HCT116 (cell line): ENCODE measurements at regions not wholly inside any gene's neighbourhood (a gene's known extent, or its start where the extent isn't known, plus 50 kb on each side); places are given as distances from the start of the nearest gene placed in this dataset.

Experiments
- CTCF ChIP-seq, 3 experiments: fragments of 200-600 bp in 1 of 3; sonication (generic) in 1 of 3; IDR thresholded peaks in 2 of 3; conservative IDR thresholded peaks in 1 of 3; 2 replicates each; pipeline ENCODE4 v1.5.1; 2012 to 2017; ENCODE audit warnings: low read depth in 2 of 3, low read length in 2 of 3, antibody characterized with exemption in 1 of 3, borderline replicate concordance in 1 of 3, control low read depth in 1 of 3, mild to moderate bottlenecking in 1 of 3, mixed read lengths in 1 of 3, mixed run types in 1 of 3, moderate library complexity in 1 of 3; ENCODE audit not compliant: insufficient read depth in 1 of 3
- EZH2 ChIP-seq: fragments of 200-600 bp; sonication (generic); IDR thresholded peaks from 2 replicates; pipeline ENCODE4 v1.6.1; 2017; ENCODE audit warnings: antibody characterized with exemption, mixed run types
- EZH2phosphoT487 ChIP-seq: fragments of 200-600 bp; IDR thresholded peaks from 2 replicates; pipeline ENCODE4 v1.6.1; 2018; ENCODE audit warnings: antibody characterized with exemption, borderline replicate concordance

GRCh38 chr17:12369065-12369464 lies 296.6 kb upstream of the MYOCD start:
- TF ChIP-seq EZH2phosphoT487 (no peak), EZH2 (no peak), CTCF (IDR thresholded peaks at IDR 0.05 in 2 of 3, conservative IDR thresholded peaks at IDR 0.05 in 1 of 3; ENCODE audit: borderline replicate concordance in 1 of 3, insufficient read depth in 1 of 3, low read depth in 2 of 3, low read length in 2 of 3) (no peak)
